H1 (cell line): ENCODE measurements at regions not wholly inside any gene's neighbourhood (a gene's known extent, or its start where the extent isn't known, plus 50 kb on each side); places are given as distances from the start of the nearest gene placed in this dataset.

Experiments
- CTBP2 ChIP-seq: IDR thresholded peaks from 2 replicates; pipeline ENCODE4 v1.7.0; 2011; ENCODE audit warnings: borderline replicate concordance, mild to moderate bottlenecking, moderate library complexity, mixed read lengths, low read length; ENCODE audit not compliant: insufficient read depth, insufficient read length
- POU5F1 ChIP-seq: IDR thresholded peaks from 2 replicates; pipeline ENCODE4 v1.6.1; 2011; ENCODE audit warnings: low read depth, mild to moderate bottlenecking, low read length, moderate library complexity
- RBBP5 ChIP-seq: IDR thresholded peaks from 2 replicates; pipeline ENCODE4 v1.7.1; 2012; ENCODE audit warnings: low read depth, mild to moderate bottlenecking, inconsistent platforms, low read length, moderate library complexity, borderline replicate concordance
- RXRA ChIP-seq: IDR thresholded peaks from 2 replicates; pipeline ENCODE4 v1.6.1; 2011; ENCODE audit warnings: low read depth, mild to moderate bottlenecking, low read length, moderate library complexity; ENCODE audit not compliant: insufficient read depth
- SP4 ChIP-seq: IDR thresholded peaks from 2 replicates; pipeline ENCODE4 v1.6.1; 2012; ENCODE audit warnings: low read length, inconsistent platforms

DNA sequence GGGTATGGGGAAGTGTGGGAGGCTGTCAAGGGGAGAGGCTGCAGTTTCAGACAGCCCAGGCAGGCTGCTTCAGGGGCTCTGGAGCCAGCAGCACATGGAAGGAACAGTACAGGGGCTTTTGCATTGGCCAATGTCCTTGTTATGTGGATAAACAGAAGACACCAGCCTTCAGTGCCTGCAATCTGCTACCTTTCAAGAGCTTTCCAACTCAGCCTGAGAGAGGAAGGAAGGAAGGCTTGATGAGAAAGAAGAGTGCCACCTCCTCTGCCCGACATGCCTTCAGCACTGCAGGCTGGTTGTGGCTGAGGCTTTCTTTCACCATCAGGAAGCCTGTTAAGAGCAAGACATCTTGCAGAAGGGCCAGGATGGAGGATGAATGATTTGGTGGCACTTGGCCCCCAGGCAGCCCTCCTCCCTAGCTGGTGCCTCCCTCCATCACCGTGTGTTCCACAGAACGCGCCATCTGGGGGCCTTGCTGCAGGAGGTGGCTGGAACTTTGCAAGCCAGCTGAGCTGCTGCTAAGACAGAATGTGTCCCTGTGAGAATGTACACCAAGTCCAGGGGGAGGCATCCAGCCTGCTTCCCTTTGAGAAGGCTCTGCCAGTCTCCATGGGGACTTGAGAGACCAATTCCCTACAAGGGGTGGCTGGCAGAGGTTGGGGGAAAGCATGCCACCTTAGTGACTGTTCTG, 372.4 kb upstream of the PROX1 start (continued):
- TF ChIP-seq RBBP5 (no peak), RXRA (no peak), CTBP2 (no peak), POU5F1 (no peak), SP4 (no peak)
